ENCODE measurements at regions not wholly inside any gene's neighbourhood (a gene's known extent, or its start where the extent isn't known, plus 50 kb on each side); places are given as distances from the start of the nearest gene placed in this dataset.

DNA sequence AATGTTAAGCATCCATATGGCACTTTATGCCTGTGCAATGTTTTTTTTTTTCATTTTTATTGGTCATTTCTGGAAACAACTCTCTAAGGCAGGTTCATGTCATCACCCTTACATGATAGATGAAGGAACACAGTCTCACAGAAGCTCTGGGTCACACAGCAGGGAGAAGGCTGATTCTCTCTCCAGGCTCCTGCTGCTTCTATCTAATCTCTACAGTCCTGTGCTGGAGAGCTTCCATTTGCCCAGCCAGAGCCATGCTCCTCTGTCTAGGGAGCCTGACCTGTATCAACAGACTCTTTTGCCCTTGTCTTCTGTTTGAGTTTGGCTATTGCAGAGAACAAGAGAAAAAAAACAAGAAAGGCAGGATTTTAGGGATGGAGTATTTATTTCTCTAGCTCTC is 584.8 kb downstream of the MBD2 start:
- no TSS peak for BruUV-seq (replicated peaks)
- no peaks in the 10 kb centered on the region for H3K79me2 ChIP-seq (ENCODE audit: control insufficient read depth, insufficient read depth, low read length)
- TF ChIP-seq MTA1 (IDR thresholded peaks at IDR 0.05; ENCODE audit: borderline replicate concordance) (no peak), TCFL5 (CRISPR knock-in tag; conservative IDR thresholded peaks at IDR 0.05) (no peak), ZNF76 (CRISPR knock-in tag; IDR thresholded peaks at IDR 0.05; ENCODE audit: borderline replicate concordance) (no peak), SREBF1 (IDR thresholded peaks at IDR 0.05; ENCODE audit: borderline replicate concordance, low read depth, low read length) (no peak)
- TF ChIP-seq, protein P1, sequence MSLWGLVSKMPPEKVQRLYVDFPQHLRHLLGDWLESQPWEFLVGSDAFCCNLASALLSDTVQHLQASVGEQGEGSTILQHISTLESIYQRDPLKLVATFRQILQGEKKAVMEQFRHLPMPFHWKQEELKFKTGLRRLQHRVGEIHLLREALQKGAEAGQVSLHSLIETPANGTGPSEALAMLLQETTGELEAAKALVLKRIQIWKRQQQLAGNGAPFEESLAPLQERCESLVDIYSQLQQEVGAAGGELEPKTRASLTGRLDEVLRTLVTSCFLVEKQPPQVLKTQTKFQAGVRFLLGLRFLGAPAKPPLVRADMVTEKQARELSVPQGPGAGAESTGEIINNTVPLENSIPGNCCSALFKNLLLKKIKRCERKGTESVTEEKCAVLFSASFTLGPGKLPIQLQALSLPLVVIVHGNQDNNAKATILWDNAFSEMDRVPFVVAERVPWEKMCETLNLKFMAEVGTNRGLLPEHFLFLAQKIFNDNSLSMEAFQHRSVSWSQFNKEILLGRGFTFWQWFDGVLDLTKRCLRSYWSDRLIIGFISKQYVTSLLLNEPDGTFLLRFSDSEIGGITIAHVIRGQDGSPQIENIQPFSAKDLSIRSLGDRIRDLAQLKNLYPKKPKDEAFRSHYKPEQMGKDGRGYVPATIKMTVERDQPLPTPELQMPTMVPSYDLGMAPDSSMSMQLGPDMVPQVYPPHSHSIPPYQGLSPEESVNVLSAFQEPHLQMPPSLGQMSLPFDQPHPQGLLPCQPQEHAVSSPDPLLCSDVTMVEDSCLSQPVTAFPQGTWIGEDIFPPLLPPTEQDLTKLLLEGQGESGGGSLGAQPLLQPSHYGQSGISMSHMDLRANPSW (CRISPR knock-in tag; IDR thresholded peaks at IDR 0.05), result no peak
- TF ChIP-seq, protein P2, sequence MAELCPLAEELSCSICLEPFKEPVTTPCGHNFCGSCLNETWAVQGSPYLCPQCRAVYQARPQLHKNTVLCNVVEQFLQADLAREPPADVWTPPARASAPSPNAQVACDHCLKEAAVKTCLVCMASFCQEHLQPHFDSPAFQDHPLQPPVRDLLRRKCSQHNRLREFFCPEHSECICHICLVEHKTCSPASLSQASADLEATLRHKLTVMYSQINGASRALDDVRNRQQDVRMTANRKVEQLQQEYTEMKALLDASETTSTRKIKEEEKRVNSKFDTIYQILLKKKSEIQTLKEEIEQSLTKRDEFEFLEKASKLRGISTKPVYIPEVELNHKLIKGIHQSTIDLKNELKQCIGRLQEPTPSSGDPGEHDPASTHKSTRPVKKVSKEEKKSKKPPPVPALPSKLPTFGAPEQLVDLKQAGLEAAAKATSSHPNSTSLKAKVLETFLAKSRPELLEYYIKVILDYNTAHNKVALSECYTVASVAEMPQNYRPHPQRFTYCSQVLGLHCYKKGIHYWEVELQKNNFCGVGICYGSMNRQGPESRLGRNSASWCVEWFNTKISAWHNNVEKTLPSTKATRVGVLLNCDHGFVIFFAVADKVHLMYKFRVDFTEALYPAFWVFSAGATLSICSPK (IDR thresholded peaks at IDR 0.05; ENCODE audit: borderline replicate concordance), result no peak
- H4K20me1 ChIP-seq (replicated peaks; ENCODE audit: control insufficient read depth, insufficient read depth, low read length), result no peaks in the 10 kb centered on the region
- H3K9me3 ChIP-seq (replicated peaks; ENCODE audit: control insufficient read depth, insufficient read depth, low read depth, low read length), result no peaks in the 10 kb centered on the region
- no peak for ATAC-seq
- no peak overlapping the region for H3K4me2 ChIP-seq (ENCODE audit: insufficient read depth, low read length)
- no peak overlapping the region for H2AFZ ChIP-seq (ENCODE audit: low read depth, low read length)
- ChIA-PET CTCF (ENCODE audit: low intra/inter-chr PET ratio) (no interaction called here), POLR2A (no interaction called here)
- no peaks in the 10 kb centered on the region for H3K4me1 ChIP-seq (replicated peaks in 1 of 2; ENCODE audit: control insufficient read depth in 2 of 2, insufficient read depth in 2 of 2, low read length in 2 of 2)
- no peaks in the 10 kb centered on the region for H3K36me3 ChIP-seq (ENCODE audit: control insufficient read depth, insufficient read depth, low read length)
- no peak overlapping the region for H3K4me3 ChIP-seq
- no peak overlapping the region for H3K27ac ChIP-seq (ENCODE audit: extremely low read depth, low read depth, low read length)
- intact Hi-C loops (cut with micrococcal nuclease) (no loop called here), in situ Hi-C loops (cut with MboI) (no loop called here)
- no peak for FAIRE-seq
- no peak overlapping the region for H3K9ac ChIP-seq (ENCODE audit: insufficient read depth in 1 of 2, low read depth in 2 of 2, low read length in 2 of 2)
- no peaks in the 10 kb centered on the region for H3K9me1 ChIP-seq (ENCODE audit: control insufficient read depth, insufficient read depth, low read length)
- DNase-seq (ENCODE audit: extremely low read depth in 1 of 4, low spot score in 3 of 4), result no peak
- H3K27me3 ChIP-seq (ENCODE audit: control insufficient read depth in 2 of 2, insufficient read depth in 2 of 2, low read length in 2 of 2), result no peaks in the 10 kb centered on the region

Data from K562 (cell line).